Stimulated activated CD4-positive, alpha-beta T cell treated with anti-CD3 and anti-CD28 coated beads, Interleukin-12 subunit alpha, Interleukin-12 subunit beta, amount 100 ng/mL, for 24 hours (primary cell): ENCODE measurements at regions not wholly inside any gene's neighbourhood (a gene's known extent, or its start where the extent isn't known, plus 50 kb on each side); places are given as distances from the start of the nearest gene placed in this dataset.
"Not testable (repeated sequence)": the region's sequence is repeated elsewhere in the genome, so short reads cannot be mapped to it uniquely, and the experiment has no call there.

Experiments used
- DNase-seq, 2 experiments: peaks; one replicate each; pipeline ENCODE4 v3.0.0-alpha.2; 2020; ENCODE audit warnings: low read depth in 2 of 2

DNA sequence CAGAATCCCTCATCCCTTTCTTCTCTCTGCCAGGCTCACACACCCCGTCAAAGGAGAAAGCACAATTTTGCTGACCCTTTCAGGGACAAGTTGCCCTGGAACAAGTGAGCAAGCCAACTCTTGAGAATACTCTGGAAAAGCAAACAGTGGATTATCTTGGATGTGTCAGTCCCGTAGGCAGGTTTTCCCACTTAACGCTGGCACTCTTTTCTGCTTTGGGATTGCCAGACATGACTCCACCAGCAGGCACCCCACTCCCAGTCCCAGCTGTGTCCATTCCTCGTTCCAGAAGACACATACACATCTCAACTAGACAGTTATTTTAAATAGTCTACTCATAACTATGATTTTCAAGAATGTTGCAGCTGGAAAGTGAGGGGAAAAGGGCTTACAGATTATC is 145.5 kb upstream of the CDKN3 start:
- DNase-seq = no peak

DNA sequence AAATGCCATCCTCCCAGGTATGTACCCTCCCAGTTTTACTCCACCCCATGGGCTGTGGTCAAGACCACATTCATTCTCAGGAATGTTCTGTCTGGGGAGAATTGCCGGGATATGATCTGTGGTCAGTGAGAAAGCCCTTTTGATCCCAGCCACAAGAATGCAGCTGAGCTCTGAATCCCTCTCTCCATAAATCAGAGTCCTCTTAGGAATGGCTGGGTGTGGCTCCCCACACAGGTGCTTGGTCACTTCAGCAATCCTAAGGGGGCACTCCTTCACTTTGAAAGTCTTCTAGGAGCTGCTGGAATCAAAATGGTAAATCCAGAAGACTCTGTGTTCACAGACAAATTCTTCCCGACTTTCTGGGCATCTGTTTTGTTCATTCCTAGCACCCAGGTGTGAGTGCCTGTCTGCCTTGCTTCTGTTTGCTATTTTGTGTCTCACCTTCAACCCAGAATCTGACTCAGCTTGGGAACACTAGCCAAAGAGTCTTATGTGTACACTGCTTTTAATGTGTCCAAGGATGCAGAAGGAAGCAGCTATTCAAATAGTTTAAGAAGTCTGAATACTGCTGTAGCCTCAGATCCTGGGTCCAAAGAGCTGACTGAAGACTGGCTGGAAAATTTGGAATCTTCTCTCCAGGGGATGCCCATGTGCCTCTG is 144.6 kb upstream of the CDKN3 start:
- DNase-seq = no peak

- no peak for DNase-seq
Measured at GRCh38 chr14:54253195-54253947, 143.4 kb upstream of the CDKN3 start.

- no peak for DNase-seq
Measured at GRCh38 chr14:54256156-54256555, 140.7 kb upstream of the CDKN3 start.

DNA sequence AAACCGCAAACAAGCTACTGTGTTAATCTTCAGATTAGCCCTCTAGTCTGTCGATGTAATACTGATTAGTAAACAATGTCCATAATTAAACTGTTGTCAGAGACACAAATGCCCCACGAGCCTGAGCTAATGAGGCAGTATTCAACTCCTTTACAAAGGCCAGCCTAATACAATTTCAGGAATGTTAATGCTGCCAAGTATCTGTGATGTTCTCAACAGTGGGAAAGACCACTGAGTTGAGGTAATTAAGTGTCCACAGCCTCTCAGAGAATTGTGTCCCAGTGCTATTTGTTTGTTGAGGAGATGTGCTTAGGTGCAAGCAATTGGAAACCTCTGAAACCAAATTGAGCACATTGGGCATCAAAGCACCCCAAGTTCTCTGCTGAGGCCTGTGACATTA is 139.4 kb upstream of the CDKN3 start:
- DNase-seq = no peak

GRCh38 chr14:54258382-54258781 is 138.4 kb upstream of the CDKN3 start:
- DNase-seq = no peak

- no peak for DNase-seq
Measured at GRCh38 chr14:54259821-54260220, 137.0 kb upstream of the CDKN3 start.

- no peak for DNase-seq
Measured at GRCh38 chr14:54261283-54261682, 135.5 kb upstream of the CDKN3 start.

DNA sequence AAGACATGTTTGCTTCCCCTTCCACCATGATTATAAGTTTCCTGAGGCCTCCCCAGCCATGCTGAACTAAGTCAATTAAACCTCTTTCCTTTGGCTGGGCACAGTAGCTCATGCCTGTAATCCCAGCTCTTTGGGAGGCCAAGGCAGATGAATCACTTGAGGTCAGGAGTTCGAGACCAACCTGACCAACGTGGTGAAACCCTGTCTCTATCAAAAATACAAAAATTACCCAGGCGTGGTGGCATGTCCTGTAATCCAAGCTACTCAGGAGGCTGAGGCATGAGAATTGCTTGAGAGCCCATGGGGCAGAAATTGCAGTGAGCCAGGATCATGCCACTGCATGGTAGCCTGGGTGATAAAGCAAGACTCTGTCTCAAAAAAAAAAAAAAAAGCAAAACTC is 130.2 kb upstream of the CDKN3 start:
- DNase-seq = not testable (repeated sequence)

DNA sequence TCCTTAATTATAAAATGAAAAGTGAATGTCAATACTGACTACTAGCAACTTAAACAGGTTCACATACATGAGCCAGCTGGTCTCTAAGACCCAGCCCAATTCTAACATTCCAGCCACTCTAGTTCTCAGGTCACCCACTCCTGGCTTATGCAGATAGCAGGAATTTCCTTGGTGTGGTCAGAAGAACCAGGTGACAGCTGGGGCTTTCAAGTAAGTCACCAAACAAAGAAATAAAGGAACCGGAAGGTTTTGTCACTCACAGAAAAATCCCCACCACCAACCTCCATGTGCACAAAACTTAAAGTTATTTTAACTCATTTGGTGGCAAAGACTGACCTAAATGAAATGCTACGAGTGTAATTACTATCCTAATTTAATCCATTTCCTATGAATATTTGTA is 129.6 kb upstream of the CDKN3 start:
- no peak for DNase-seq

GRCh38 chr14:54275997-54276725 is 120.6 kb upstream of the CDKN3 start:
- DNase-seq = no peak

DNA sequence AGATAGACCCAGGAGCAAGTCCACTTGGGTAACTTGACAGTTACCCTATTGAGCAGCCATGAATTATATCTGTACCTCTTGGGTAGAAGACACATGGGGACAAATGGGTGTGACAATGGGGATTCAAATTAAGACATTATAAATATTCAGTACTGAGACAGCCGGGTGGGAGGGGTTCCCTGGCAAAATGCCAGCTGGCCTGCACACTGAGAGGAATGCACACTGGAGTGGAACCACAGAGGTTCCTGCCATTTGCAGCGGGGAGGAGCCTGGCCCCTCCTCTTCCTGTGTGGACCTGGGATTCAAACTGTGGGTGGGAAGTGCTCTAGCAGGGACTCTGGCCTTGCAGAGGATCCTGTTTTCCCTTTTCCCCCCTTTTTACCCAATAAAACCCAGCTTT is 118.7 kb upstream of the CDKN3 start:
- DNase-seq = no peak

DNA sequence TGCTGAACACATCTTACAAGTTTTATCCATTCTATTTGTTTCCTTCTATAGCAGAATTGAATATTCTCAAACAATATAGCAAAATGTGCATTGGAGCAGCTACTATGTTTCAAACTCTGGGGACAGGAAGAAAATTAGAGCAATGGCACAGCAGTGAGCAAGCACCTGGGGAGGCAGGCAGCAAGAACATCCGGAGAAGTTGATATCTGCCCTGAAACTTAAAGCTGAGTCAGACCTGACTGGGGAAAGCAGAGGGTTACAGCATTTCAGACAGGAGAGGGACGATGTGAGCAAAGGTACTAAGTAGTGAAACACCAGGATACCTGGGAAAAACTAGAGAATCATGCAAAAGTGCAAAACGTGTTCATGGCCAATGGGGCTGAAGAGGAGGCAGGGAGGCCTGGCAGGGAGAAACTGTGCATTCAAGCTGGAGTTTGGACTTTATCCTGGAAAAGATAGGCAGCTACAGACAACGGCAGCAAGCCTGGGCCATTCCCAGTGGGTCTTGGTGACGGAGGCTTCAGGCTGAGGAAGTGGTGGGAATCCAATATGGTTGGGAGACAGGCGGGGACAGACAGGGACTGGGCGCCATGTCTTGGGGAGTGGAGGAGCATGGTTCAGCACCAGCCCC is 118.0 kb upstream of the CDKN3 start:
- no peak for DNase-seq

DNA sequence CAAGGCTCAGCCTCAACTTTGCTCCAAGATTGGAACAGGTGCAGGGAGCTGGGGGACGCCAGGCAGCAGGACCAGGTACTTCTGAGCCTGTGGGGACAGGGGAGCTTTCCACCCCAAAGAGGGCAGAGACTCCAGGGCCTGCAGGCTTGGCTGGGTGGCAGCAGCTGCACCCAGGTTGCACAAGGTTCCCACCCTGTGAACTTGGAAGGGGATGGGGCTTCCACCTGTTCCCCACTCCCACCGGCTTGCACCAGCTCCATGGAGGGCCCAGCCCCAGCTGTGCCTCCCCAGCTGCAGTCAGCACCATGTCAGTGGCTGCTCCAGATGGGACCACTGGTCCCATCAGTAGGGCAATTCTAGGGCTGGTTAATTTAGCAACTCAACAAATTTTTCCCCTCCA is 114.0 kb upstream of the CDKN3 start:
- DNase-seq = no peak

DNA sequence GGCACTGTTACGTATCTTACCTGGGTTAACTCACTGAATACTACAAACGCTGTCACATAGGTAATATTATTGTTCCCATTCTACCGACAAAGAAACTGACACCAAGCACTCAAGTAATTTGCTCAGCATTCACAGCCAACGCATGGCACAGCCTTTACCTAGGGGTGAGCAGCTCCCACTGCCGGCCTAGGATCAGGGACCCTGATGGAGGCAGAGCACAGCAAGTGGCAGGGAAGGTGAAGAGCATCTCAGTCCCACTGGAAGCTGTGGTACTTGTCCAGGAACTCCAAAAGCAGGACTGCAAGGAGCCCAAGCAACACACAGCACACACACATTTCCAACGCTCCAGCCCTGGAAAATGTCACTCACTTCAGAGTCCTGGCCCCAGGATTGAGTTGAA is 111.8 kb upstream of the CDKN3 start:
- no peak for DNase-seq

GRCh38 chr14:54291491-54292191 is 105.2 kb upstream of the CDKN3 start:
- no peak for DNase-seq

DNA sequence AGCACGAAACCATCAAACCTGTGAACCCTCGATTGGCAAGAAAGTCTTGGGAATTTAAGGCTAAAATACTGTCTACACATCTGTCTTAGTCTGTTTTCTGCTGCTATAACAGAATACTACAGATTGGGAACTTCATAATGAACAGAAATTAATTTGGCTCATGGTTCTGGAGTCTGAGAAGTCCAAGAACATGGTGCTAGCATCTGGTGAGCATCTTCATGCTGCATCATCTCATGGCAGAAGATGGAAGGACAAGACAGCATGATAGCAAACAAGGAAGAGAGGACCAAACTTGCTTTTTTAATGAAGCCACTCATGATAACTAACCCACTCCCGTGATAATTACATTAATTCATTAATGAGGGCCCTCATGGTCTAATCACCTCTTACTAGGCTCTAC is 102.0 kb upstream of the CDKN3 start:
- DNase-seq = no peak

DNA sequence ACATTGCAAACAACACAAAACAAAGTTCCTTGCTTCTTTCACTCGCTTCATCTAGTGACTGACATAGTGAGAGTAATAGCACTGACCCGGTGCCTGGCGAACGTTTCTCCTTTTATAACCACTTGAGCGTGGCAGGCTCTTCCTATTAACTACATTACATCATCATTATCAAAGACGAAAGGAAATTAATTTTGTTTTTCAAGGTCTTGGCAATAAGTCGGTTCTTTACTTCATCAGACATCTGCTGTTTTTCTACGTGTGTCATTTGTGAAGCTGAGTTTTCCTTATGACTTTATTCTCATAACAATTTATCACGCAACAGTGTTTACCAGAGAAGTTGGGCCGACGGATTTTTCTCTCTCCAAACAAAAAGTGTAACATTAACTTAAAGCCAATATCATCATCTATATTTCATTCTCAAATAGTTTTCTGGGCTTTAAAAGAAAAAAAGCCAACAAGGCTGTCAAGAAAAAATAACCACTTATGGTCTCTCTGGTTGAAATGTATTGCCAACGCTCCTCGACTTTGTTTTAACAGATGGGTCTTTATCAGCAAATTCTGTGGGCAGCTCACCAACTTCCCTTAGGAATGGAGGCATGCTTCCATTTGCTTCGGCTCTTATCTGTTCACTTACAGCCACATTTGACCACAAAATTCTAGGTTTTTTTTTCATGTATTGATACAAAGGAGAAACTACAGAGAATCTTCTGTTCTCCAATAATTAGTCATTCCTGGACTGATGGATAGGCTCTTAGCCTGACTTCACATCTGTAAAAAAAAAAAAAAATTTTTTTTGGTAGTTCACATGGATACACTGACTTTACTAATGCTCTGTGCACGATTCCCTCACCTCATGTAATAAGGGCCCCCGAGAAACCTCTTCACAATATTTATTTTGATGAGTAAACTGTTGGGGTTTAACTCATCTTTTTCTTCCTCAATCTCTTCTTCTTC is 97.1 kb upstream of the CDKN3 start:
- no peak for DNase-seq

GRCh38 chr14:54300881-54301280 is 95.9 kb upstream of the CDKN3 start:
- DNase-seq = no peak

- DNase-seq = no peak
Measured at GRCh38 chr14:54301359-54301758, 95.4 kb upstream of the CDKN3 start.

- no peak for DNase-seq
Measured at GRCh38 chr14:54306806-54307205, 90.0 kb upstream of the CDKN3 start.
